ENCODE measurements at regions not wholly inside any gene's neighbourhood (a gene's known extent, or its start where the extent isn't known, plus 50 kb on each side); places are given as distances from the start of the nearest gene placed in this dataset.

GRCh38 chr4:22573198-22573597 is 57.3 kb upstream of the ADGRA3 start:
- DNase-seq (ENCODE audit: low read depth), result no peak
- H3K4me3 ChIP-seq (ENCODE audit: low read depth, low read length), result no peak overlapping the region
- TF ChIP-seq CTCF (conservative IDR thresholded peaks at IDR 0.05; ENCODE audit: low read depth, low read length), result no peak

GRCh38 chr4:22573641-22574040 is 57.8 kb upstream of the ADGRA3 start:
- DNase-seq (ENCODE audit: low read depth), result no peak
- no peak for TF ChIP-seq CTCF (conservative IDR thresholded peaks at IDR 0.05; ENCODE audit: low read depth, low read length)
- H3K4me3 ChIP-seq (ENCODE audit: low read depth, low read length), result no peak overlapping the region

- DNase-seq (ENCODE audit: low read depth), result no peak
- no peak overlapping the region for H3K4me3 ChIP-seq (ENCODE audit: low read depth, low read length)
- no peak for TF ChIP-seq CTCF (conservative IDR thresholded peaks at IDR 0.05; ENCODE audit: low read depth, low read length)
These were observed 58.6 kb upstream of the ADGRA3 start for GRCh38 chr4:22574424-22574823.

GRCh38 chr4:22574880-22575279 is 59.0 kb upstream of the ADGRA3 start:
- no peak overlapping the region for H3K4me3 ChIP-seq (ENCODE audit: low read depth, low read length)
- DNase-seq (ENCODE audit: low read depth), result no peak
- TF ChIP-seq CTCF (conservative IDR thresholded peaks at IDR 0.05; ENCODE audit: low read depth, low read length), result no peak

GRCh38 chr4:22587253-22587652 is 71.4 kb upstream of the ADGRA3 start:
- TF ChIP-seq CTCF (conservative IDR thresholded peaks at IDR 0.05; ENCODE audit: low read depth, low read length), result no peak
- no peak overlapping the region for H3K4me3 ChIP-seq (ENCODE audit: low read depth, low read length)
- DNase-seq (ENCODE audit: low read depth), result no peak

GRCh38 chr4:22593933-22594332 is 78.1 kb upstream of the ADGRA3 start:
- DNase-seq (ENCODE audit: low read depth), result no peak
- H3K4me3 ChIP-seq (ENCODE audit: low read depth, low read length), result no peak overlapping the region
- TF ChIP-seq CTCF (conservative IDR thresholded peaks at IDR 0.05; ENCODE audit: low read depth, low read length), result no peak

GRCh38 chr4:22595684-22596083 is 79.8 kb upstream of the ADGRA3 start:
- no peak for TF ChIP-seq CTCF (conservative IDR thresholded peaks at IDR 0.05; ENCODE audit: low read depth, low read length)
- no peak for DNase-seq (ENCODE audit: low read depth)
- H3K4me3 ChIP-seq (ENCODE audit: low read depth, low read length), result no peak overlapping the region
